ENCODE measurements at regions not wholly inside any gene's neighbourhood (a gene's known extent, or its start where the extent isn't known, plus 50 kb on each side); places are given as distances from the start of the nearest gene placed in this dataset.

DNA sequence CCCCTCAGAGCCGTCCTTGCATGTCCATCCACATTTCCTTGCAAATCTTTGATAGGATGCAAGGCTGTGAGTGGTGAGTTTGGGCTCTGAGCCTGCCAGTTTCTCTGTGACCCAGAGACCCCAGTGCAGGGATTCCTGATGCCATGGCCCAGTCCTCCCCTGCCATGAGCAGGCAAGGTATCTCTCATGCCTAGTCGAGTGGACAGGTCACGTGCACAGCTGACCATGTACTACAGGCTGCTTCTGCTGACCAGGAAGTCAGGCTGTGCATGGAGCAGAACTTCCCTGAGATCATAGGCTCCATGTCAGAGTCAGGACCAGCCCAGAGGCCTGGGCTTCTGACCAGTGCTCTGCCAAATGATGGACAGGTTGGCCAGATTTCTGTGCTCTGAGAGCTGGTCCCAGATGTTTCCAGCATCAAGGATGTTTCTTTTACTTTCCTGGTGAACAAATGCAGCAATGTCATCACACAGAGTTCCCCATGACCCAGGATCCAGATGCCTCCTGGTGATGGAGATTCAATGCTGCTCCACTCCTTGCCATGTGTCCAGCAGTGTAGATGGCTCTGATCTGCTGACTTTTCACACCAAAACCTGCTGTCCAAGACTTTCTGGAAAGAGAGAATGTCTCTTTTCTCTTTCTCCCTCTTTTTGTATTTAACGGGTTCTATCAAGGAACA lies 321.6 kb upstream of the HS6ST1 start:
- Histone ChIP-seq H3K4me1 (ENCODE audit: insufficient read depth, low read length) (no peaks in the 10 kb centered on the region), H3K9me3 (ENCODE audit: low read length) (no peaks in the 10 kb centered on the region), H3K36me3 (ENCODE audit: insufficient read depth, low read length) (no peaks in the 10 kb centered on the region), H3K4me3 (ENCODE audit: low read depth in 1 of 2, low read length in 2 of 2) (no peak overlapping the region), H3K27me3 (ENCODE audit: control insufficient read depth in 1 of 2, insufficient read depth in 2 of 2, low read length in 2 of 2) (no peaks in the 10 kb centered on the region), H3K9ac (ENCODE audit: low read length) (no peak overlapping the region), H3K27ac (ENCODE audit: low read depth, low read length) (no peak overlapping the region)

- Histone ChIP-seq H3K27me3 (ENCODE audit: control insufficient read depth in 1 of 2, insufficient read depth in 2 of 2, low read length in 2 of 2) (no peaks in the 10 kb centered on the region), H3K36me3 (ENCODE audit: insufficient read depth, low read length) (no peaks in the 10 kb centered on the region), H3K9me3 (ENCODE audit: low read length) (no peaks in the 10 kb centered on the region), H3K4me3 (ENCODE audit: low read depth in 1 of 2, low read length in 2 of 2) (no peak overlapping the region), H3K4me1 (ENCODE audit: insufficient read depth, low read length) (no peaks in the 10 kb centered on the region), H3K27ac (ENCODE audit: low read depth, low read length) (no peak overlapping the region), H3K9ac (ENCODE audit: low read length) (no peak overlapping the region)
These were observed 322.2 kb upstream of the HS6ST1 start for GRCh38 chr2:128640845-128641360.

DNA sequence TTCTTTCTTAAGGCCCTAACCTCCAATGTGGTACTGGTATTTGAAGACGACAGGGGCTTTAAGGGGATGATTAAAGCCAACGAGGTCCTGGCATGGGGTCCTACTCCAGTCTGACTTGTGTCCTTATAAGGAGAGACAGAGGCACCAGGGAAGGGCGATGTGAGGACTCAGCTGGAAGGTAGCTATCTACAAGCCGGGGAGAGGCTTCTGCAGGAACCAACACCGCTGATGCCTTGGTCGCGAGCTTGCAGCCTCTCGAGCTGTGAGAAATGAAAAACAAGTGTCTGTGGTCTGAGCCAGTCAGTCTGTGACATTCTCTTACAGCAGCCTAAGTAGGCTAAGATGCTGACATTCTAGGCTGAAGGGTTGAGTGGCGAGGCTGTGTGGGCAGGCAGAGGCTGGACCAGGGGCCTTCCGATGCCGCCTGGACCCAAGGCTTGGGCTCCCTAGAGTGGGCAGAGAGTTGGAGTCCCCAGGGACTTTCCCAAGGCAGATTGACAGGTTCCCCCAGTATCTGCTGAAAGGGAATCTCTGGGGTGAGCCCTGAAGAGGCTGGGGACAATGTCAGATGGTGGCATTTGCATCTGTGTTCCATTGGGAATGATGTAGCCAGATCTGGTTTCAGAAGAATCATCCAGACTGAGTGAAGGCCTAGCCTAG lies 322.9 kb upstream of the HS6ST1 start:
- no peaks in the 10 kb centered on the region for H3K36me3 ChIP-seq (ENCODE audit: insufficient read depth, low read length)
- H3K4me3 ChIP-seq (ENCODE audit: low read depth in 1 of 2, low read length in 2 of 2): no peak overlapping the region
- no peaks in the 10 kb centered on the region for H3K27me3 ChIP-seq (ENCODE audit: control insufficient read depth in 1 of 2, insufficient read depth in 2 of 2, low read length in 2 of 2)
- no peaks in the 10 kb centered on the region for H3K4me1 ChIP-seq (ENCODE audit: insufficient read depth, low read length)
- H3K27ac ChIP-seq (ENCODE audit: low read depth, low read length): no peak overlapping the region
- H3K9ac ChIP-seq (ENCODE audit: low read length): no peak overlapping the region
- H3K9me3 ChIP-seq (ENCODE audit: low read length): no peaks in the 10 kb centered on the region

DNA sequence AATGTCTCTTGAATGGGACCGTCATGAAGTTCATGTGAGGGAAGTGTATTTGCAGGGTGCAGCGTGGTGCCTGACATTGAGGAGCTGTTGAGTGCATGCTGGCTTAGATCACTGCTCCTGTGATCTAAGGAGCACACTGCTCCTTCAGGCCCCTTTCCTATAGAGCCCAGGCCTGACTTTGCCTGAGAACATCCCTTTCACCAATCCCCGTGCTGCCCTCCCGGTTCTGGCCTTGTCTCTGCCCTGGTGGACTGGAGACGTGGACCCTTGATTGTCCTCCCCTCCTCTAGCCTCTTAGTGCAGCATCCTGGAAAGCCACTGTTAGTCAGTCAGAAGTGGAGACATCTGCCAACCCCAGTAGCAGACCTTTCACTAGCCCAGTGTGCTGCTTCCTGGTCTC lies 323.6 kb upstream of the HS6ST1 start:
- Histone ChIP-seq H3K27me3 (ENCODE audit: control insufficient read depth in 1 of 2, insufficient read depth in 2 of 2, low read length in 2 of 2) (no peaks in the 10 kb centered on the region), H3K4me1 (ENCODE audit: insufficient read depth, low read length) (no peaks in the 10 kb centered on the region), H3K27ac (ENCODE audit: low read depth, low read length) (no peak overlapping the region), H3K4me3 (ENCODE audit: low read depth in 1 of 2, low read length in 2 of 2) (no peak overlapping the region), H3K9ac (ENCODE audit: low read length) (no peak overlapping the region), H3K9me3 (ENCODE audit: low read length) (no peaks in the 10 kb centered on the region), H3K36me3 (ENCODE audit: insufficient read depth, low read length) (no peaks in the 10 kb centered on the region)

- Histone ChIP-seq H3K27me3 (ENCODE audit: control insufficient read depth in 1 of 2, insufficient read depth in 2 of 2, low read length in 2 of 2) (no peaks in the 10 kb centered on the region), H3K9me3 (ENCODE audit: low read length) (no peaks in the 10 kb centered on the region), H3K4me1 (ENCODE audit: insufficient read depth, low read length) (no peaks in the 10 kb centered on the region), H3K27ac (ENCODE audit: low read depth, low read length) (no peak overlapping the region), H3K4me3 (ENCODE audit: low read depth in 1 of 2, low read length in 2 of 2) (no peak overlapping the region), H3K9ac (ENCODE audit: low read length) (no peak overlapping the region), H3K36me3 (ENCODE audit: insufficient read depth, low read length) (no peaks in the 10 kb centered on the region)
These were observed 324.2 kb upstream of the HS6ST1 start for GRCh38 chr2:128642821-128643220.

- no peaks in the 10 kb centered on the region for H3K4me1 ChIP-seq (ENCODE audit: insufficient read depth, low read length)
- H3K4me3 ChIP-seq (ENCODE audit: low read depth in 1 of 2, low read length in 2 of 2): no peak overlapping the region
- no peak overlapping the region for H3K9ac ChIP-seq (ENCODE audit: low read length)
- H3K27me3 ChIP-seq (ENCODE audit: control insufficient read depth in 1 of 2, insufficient read depth in 2 of 2, low read length in 2 of 2): no peaks in the 10 kb centered on the region
- H3K36me3 ChIP-seq (ENCODE audit: insufficient read depth, low read length): no peaks in the 10 kb centered on the region
- no peak overlapping the region for H3K27ac ChIP-seq (ENCODE audit: low read depth, low read length)
- no peaks in the 10 kb centered on the region for H3K9me3 ChIP-seq (ENCODE audit: low read length)
These were observed 324.8 kb upstream of the HS6ST1 start for GRCh38 chr2:128643221-128644065.

DNA sequence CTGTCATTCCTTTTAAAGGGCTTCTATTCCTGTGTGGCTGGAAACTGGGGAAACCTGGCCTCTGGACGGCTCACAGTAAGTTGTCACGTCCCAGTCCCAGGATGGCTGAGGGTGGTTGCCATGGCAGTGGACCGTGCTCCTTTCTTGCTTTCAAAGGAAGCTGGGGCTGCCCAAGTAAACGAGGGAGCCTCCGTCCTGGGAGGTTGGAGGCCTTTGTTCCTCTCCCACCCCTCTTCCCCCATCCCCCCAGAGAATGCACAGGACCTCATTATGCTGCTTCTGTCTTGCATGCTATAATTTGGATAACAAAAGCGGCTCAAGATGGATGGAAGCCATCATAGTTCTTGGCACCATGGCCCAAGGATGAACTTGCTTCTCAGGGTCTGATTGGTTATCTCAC lies 325.5 kb upstream of the HS6ST1 start:
- H3K4me3 ChIP-seq (ENCODE audit: low read depth in 1 of 2, low read length in 2 of 2): no peak overlapping the region
- no peaks in the 10 kb centered on the region for H3K27me3 ChIP-seq (ENCODE audit: control insufficient read depth in 1 of 2, insufficient read depth in 2 of 2, low read length in 2 of 2)
- H3K27ac ChIP-seq (ENCODE audit: low read depth, low read length): no peak overlapping the region
- no peaks in the 10 kb centered on the region for H3K9me3 ChIP-seq (ENCODE audit: low read length)
- H3K36me3 ChIP-seq (ENCODE audit: insufficient read depth, low read length): no peaks in the 10 kb centered on the region
- no peak overlapping the region for H3K9ac ChIP-seq (ENCODE audit: low read length)
- no peaks in the 10 kb centered on the region for H3K4me1 ChIP-seq (ENCODE audit: insufficient read depth, low read length)

DNA sequence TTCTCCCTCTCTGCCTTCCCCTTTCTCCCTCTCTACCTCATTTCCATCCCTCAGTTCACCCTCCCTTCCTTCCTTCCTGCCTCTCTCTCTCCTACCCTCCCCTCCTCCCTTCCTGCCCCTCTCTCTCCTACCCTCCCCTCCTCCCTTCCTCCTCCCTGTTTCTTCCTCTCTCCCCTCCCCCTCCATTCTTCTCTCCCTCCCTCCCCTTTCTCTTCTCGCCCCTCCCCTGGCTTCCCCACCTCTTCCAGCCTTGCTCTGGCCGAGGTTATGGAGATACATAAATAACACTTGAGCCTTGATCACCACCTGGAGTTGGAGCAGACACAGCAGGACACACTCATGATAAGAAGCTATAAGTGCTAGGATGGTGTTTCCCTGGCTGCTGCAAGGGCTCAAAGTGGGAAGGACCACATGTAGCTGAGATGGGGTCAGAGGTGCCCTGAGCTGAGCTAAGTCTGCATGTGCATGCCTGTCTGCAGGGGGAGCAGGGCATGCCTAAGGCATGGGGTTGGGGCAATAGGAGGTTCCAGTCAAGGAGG lies 326.1 kb upstream of the HS6ST1 start:
- Histone ChIP-seq H3K36me3 (ENCODE audit: insufficient read depth, low read length) (no peaks in the 10 kb centered on the region), H3K4me1 (ENCODE audit: insufficient read depth, low read length) (no peaks in the 10 kb centered on the region), H3K4me3 (ENCODE audit: low read depth in 1 of 2, low read length in 2 of 2) (no peak overlapping the region), H3K9ac (ENCODE audit: low read length) (no peak overlapping the region), H3K27ac (ENCODE audit: low read depth, low read length) (no peak overlapping the region), H3K27me3 (ENCODE audit: control insufficient read depth in 1 of 2, insufficient read depth in 2 of 2, low read length in 2 of 2) (no peaks in the 10 kb centered on the region), H3K9me3 (ENCODE audit: low read length) (no peaks in the 10 kb centered on the region)

DNA sequence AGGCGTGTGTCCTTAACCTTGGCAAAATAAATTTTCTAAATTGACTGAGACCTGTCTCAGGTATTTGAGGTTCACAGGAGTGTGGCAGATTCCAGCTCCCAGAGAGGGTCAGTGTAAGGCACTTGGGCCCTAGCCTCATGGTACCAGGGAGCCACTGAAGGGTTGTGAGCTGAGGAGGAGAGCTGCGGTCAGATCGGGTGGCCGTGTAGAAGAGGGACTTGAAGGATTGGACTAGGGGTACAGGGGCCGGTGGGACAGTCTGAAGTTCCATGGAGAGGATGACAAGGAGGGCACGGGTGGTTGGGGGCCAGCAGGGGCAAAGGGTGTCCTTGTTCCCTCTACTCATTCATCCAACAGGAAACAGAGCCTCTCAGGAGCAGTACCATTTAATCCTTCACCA lies 327.0 kb upstream of the HS6ST1 start:
- Histone ChIP-seq H3K36me3 (ENCODE audit: insufficient read depth, low read length) (no peaks in the 10 kb centered on the region), H3K4me3 (ENCODE audit: low read depth in 1 of 2, low read length in 2 of 2) (no peak overlapping the region), H3K4me1 (ENCODE audit: insufficient read depth, low read length) (no peaks in the 10 kb centered on the region), H3K9me3 (ENCODE audit: low read length) (no peaks in the 10 kb centered on the region), H3K9ac (ENCODE audit: low read length) (no peak overlapping the region), H3K27me3 (ENCODE audit: control insufficient read depth in 1 of 2, insufficient read depth in 2 of 2, low read length in 2 of 2) (no peaks in the 10 kb centered on the region), H3K27ac (ENCODE audit: low read depth, low read length) (no peak overlapping the region)

DNA sequence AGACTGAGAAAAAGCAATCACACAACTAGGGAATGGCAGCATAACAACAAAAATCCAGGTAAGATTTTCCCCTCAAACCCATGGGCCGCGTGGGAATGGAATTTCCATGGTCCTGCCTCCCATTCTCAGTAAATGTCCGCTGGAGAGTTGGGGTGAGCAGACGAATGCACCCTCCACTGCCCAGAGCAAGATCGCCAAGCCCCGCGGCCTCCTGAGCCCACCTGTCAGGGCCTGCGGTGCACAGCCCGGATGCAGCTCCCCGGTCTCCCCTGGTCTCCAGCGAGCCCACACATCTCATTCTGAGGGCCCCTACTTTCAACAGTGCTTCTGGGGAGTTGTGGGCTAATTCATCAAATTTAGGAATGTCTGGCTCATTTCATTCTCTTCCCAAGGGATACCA lies 327.4 kb upstream of the HS6ST1 start:
- H3K4me1 ChIP-seq (ENCODE audit: insufficient read depth, low read length): no peaks in the 10 kb centered on the region
- H3K9ac ChIP-seq (ENCODE audit: low read length): no peak overlapping the region
- H3K27me3 ChIP-seq (ENCODE audit: control insufficient read depth in 1 of 2, insufficient read depth in 2 of 2, low read length in 2 of 2): no peaks in the 10 kb centered on the region

DNA sequence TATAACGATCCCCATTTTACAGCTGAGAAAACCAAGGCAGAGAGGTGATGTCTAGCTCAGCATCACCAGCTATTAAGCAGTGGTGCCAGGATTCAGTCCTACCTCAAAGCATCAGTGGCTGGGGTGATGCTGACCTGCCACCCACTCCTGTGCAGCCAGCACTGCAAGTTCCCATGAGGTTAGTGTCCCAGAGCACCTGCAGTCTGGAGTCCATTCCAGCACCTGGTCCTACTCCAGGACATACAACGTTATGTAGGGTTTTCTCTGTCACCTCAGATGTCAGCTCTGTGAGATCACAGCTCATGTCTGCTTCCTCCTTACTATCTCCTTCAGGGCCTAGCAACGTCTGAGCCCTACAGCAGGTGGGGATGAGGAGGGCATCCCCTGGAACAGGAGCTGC lies 328.0 kb upstream of the HS6ST1 start:
- H3K36me3 ChIP-seq (ENCODE audit: insufficient read depth, low read length): no peaks in the 10 kb centered on the region
- no peaks in the 10 kb centered on the region for H3K4me1 ChIP-seq (ENCODE audit: insufficient read depth, low read length)
- H3K9me3 ChIP-seq (ENCODE audit: low read length): no peaks in the 10 kb centered on the region
- H3K4me3 ChIP-seq (ENCODE audit: low read depth in 1 of 2, low read length in 2 of 2): no peak overlapping the region
- H3K9ac ChIP-seq (ENCODE audit: low read length): no peak overlapping the region
- H3K27ac ChIP-seq (ENCODE audit: low read depth, low read length): no peak overlapping the region
- no peaks in the 10 kb centered on the region for H3K27me3 ChIP-seq (ENCODE audit: control insufficient read depth in 1 of 2, insufficient read depth in 2 of 2, low read length in 2 of 2)

More for the DNA sequence above, 327.4 kb upstream of the HS6ST1 start:
- no peaks in the 10 kb centered on the region for H3K9me3 ChIP-seq (ENCODE audit: low read length)
- no peaks in the 10 kb centered on the region for H3K36me3 ChIP-seq (ENCODE audit: insufficient read depth, low read length)
- H3K27ac ChIP-seq (ENCODE audit: low read depth, low read length): no peak overlapping the region
- no peak overlapping the region for H3K4me3 ChIP-seq (ENCODE audit: low read depth in 1 of 2, low read length in 2 of 2)

Data from muscle layer of colon (tissue), 2 donors.